Muscle of leg (tissue), 3 donors: ENCODE measurements at regions not wholly inside any gene's neighbourhood (a gene's known extent, or its start where the extent isn't known, plus 50 kb on each side); places are given as distances from the start of the nearest gene placed in this dataset.

Experiments used
- DNase-seq: peaks from one replicate; pipeline ENCODE4 v3.0.0; 2013
- H3K27ac ChIP-seq: one replicate; pipeline ENCODE4 v1.5.1; 2013; ENCODE audit warnings: mild to moderate bottlenecking, low read length, control low read depth
- H3K27me3 ChIP-seq: one replicate; pipeline ENCODE4 v1.6.1; 2013; ENCODE audit warnings: low read length; ENCODE audit not compliant: control insufficient read depth, insufficient read depth
- H3K36me3 ChIP-seq: one replicate; pipeline ENCODE4 v1.6.1; 2013; ENCODE audit warnings: low read length; ENCODE audit not compliant: control insufficient read depth, insufficient read depth
- H3K4me1 ChIP-seq: one replicate; pipeline ENCODE4 v1.6.1; 2013; ENCODE audit warnings: low read length; ENCODE audit not compliant: control insufficient read depth, insufficient read depth
- H3K4me3 ChIP-seq: one replicate; pipeline ENCODE4 v1.5.1; 2013; ENCODE audit warnings: low read length, control low read depth
- H3K9me3 ChIP-seq: replicated peaks from 2 replicates; pipeline ENCODE4 v1.6.1; 2013; ENCODE audit warnings: low read depth, low read length; ENCODE audit not compliant: control insufficient read depth
- WGBS: methylation state at CpG from one replicate; pipeline ENCODE4 v1.1.5; 2013; ENCODE audit warnings: missing lambda C conversion rate; ENCODE audit not compliant: insufficient coverage; 5-methylcytosine and 5-hydroxymethylcytosine counted together

- no peak overlapping the region for H3K27ac ChIP-seq
- H3K9me3 ChIP-seq, result no peaks in the 10 kb centered on the region
- H3K4me3 ChIP-seq, result no peak overlapping the region
- no peak for DNase-seq
- H3K36me3 ChIP-seq, result no peaks in the 10 kb centered on the region
- H3K4me1 ChIP-seq, result peaks cover 5% of the 10 kb centered on the region
- peaks cover 2% of the 10 kb centered on the region for H3K27me3 ChIP-seq
Observed at GRCh38 chr11:15748132-15748531, 608.2 kb downstream of the SOX6 start.

- Histone ChIP-seq H3K4me3 (no peak overlapping the region), H3K9me3 (peaks cover 2% of the 10 kb centered on the region), H3K27me3 (peaks cover 2% of the 10 kb centered on the region), H3K36me3 (no peaks in the 10 kb centered on the region), H3K4me1 (peaks cover 5% of the 10 kb centered on the region), H3K27ac (no peak overlapping the region)
- WGBS, result 57% methylated on average over 1 of the region's 2 CpGs
- no peak for DNase-seq
Observed at GRCh38 chr11:15748741-15749140, 607.6 kb downstream of the SOX6 start.

- DNase-seq, result no peak
- peaks cover 5% of the 10 kb centered on the region for H3K4me1 ChIP-seq
- peaks cover 2% of the 10 kb centered on the region for H3K27me3 ChIP-seq
- peaks cover 2% of the 10 kb centered on the region for H3K9me3 ChIP-seq
- WGBS, result 83% methylated on average over 6 of the region's 11 CpGs
- no peaks in the 10 kb centered on the region for H3K36me3 ChIP-seq
- H3K4me3 ChIP-seq, result no peak overlapping the region
- no peak overlapping the region for H3K27ac ChIP-seq
Observed at GRCh38 chr11:15750535-15751308, 605.6 kb downstream of the SOX6 start.

GRCh38 chr11:15754221-15754620 is 602.1 kb downstream of the SOX6 start:
- no peak for DNase-seq
- WGBS, result no CpG with 5 or more reads among the region's 1 CpG
- no peaks in the 10 kb centered on the region for H3K36me3 ChIP-seq
- H3K27ac ChIP-seq, result no peak overlapping the region
- H3K4me3 ChIP-seq, result no peak overlapping the region
- peaks cover 2% of the 10 kb centered on the region for H3K9me3 ChIP-seq
- peaks cover 5% of the 10 kb centered on the region for H3K4me1 ChIP-seq
- H3K27me3 ChIP-seq, result peaks cover 2% of the 10 kb centered on the region

- H3K36me3 ChIP-seq, result no peaks in the 10 kb centered on the region
- no peak for DNase-seq
- peaks cover 2% of the 10 kb centered on the region for H3K9me3 ChIP-seq
- H3K27me3 ChIP-seq, result peaks cover 2% of the 10 kb centered on the region
- 82% methylated on average over 13 of the region's 16 CpGs for WGBS
- no peak overlapping the region for H3K27ac ChIP-seq
- H3K4me3 ChIP-seq, result no peak overlapping the region
- H3K4me1 ChIP-seq, result no peaks in the 10 kb centered on the region
Observed at GRCh38 chr11:15757048-15757698, 599.2 kb downstream of the SOX6 start.

- Histone ChIP-seq H3K4me3 (no peak overlapping the region), H3K27ac (no peak overlapping the region), H3K4me1 (no peaks in the 10 kb centered on the region), H3K27me3 (peaks cover 2% of the 10 kb centered on the region), H3K36me3 (no peaks in the 10 kb centered on the region), H3K9me3 (no peaks in the 10 kb centered on the region)
- no peak for DNase-seq
- WGBS, result 78% methylated on average over 5 of the region's 10 CpGs
Observed at GRCh38 chr11:15758857-15759465, 597.4 kb downstream of the SOX6 start.

GRCh38 chr11:15761235-15761634 is 595.1 kb downstream of the SOX6 start:
- no peaks in the 10 kb centered on the region for H3K36me3 ChIP-seq
- DNase-seq, result no peak
- H3K27me3 ChIP-seq, result peaks cover 2% of the 10 kb centered on the region
- no peak overlapping the region for H3K27ac ChIP-seq
- no peak overlapping the region for H3K4me3 ChIP-seq
- no peaks in the 10 kb centered on the region for H3K9me3 ChIP-seq
- H3K4me1 ChIP-seq, result no peaks in the 10 kb centered on the region
- no CpG with 5 or more reads among the region's 4 CpGs for WGBS

- H3K9me3 ChIP-seq, result no peaks in the 10 kb centered on the region
- DNase-seq, result no peak
Observed at GRCh38 chr11:15764326-15764725, 592.0 kb downstream of the SOX6 start.

GRCh38 chr11:15764948-15765347 is 591.4 kb downstream of the SOX6 start:
- WGBS, result 100% methylated on average over 1 of the region's 1 CpG

More at GRCh38 chr11:15764326-15764725, 592.0 kb downstream of the SOX6 start:
- H3K27ac ChIP-seq, result no peak overlapping the region
- no peaks in the 10 kb centered on the region for H3K36me3 ChIP-seq
- no peak overlapping the region for H3K4me3 ChIP-seq
- WGBS, result no CpG with 5 or more reads among the region's 1 CpG
- H3K27me3 ChIP-seq, result no peaks in the 10 kb centered on the region
- no peaks in the 10 kb centered on the region for H3K4me1 ChIP-seq

GRCh38 chr11:15765530-15765929 is 590.8 kb downstream of the SOX6 start:
- Histone ChIP-seq H3K4me1 (peaks cover 2% of the 10 kb centered on the region), H3K36me3 (no peaks in the 10 kb centered on the region), H3K27me3 (no peaks in the 10 kb centered on the region), H3K4me3 (no peak overlapping the region), H3K9me3 (no peaks in the 10 kb centered on the region), H3K27ac (no peak overlapping the region)
- DNase-seq, result no peak
- WGBS, result 63% methylated on average over 1 of the region's 3 CpGs

More at GRCh38 chr11:15764948-15765347, 591.4 kb downstream of the SOX6 start:
- no peak for DNase-seq
- Histone ChIP-seq H3K27me3 (no peaks in the 10 kb centered on the region), H3K27ac (no peak overlapping the region), H3K4me1 (no peaks in the 10 kb centered on the region), H3K9me3 (no peaks in the 10 kb centered on the region), H3K36me3 (no peaks in the 10 kb centered on the region), H3K4me3 (no peak overlapping the region)
